GM23338 (cell line): ENCODE measurements at regions not wholly inside any gene's neighbourhood (a gene's known extent, or its start where the extent isn't known, plus 50 kb on each side); places are given as distances from the start of the nearest gene placed in this dataset.

Experiments used
- ATAC-seq: fragments of 200-7000 bp; cut with Tn5 transposase; 3 replicates; pipeline ENCODE4 v1.9.1; 2020
- DNase-seq: peaks from one replicate; pipeline ENCODE4 v3.0.0-alpha.2; 2015; ENCODE audit warnings: low spot score
- H2AFZ ChIP-seq: fragments of 200-600 bp; sonication (generic); 2 replicates; pipeline ENCODE4 v1.8.0; 2016; ENCODE audit warnings: antibody characterized with exemption, mild to moderate bottlenecking, moderate library complexity
- H3F3A ChIP-seq: fragments of 200-600 bp; sonication (generic); replicated peaks from 2 replicates; pipeline ENCODE4 v1.8.0; 2017; ENCODE audit warnings: antibody characterized with exemption, mixed run types, low read depth
- H3K27ac ChIP-seq: fragments of 200-600 bp; sonication (generic); 2 replicates; pipeline ENCODE4 v1.6.1; 2016; ENCODE audit warnings: low read depth
- H3K27me3 ChIP-seq: fragments of 200-600 bp; sonication (generic); 2 replicates; pipeline ENCODE4 v1.8.0; 2016; ENCODE audit warnings: mild to moderate bottlenecking, mixed run types, moderate library complexity; ENCODE audit not compliant: insufficient read depth
- H3K36me3 ChIP-seq: fragments of 200-600 bp; sonication (generic); 2 replicates; pipeline ENCODE4 v1.8.0; 2016; ENCODE audit warnings: mild to moderate bottlenecking; ENCODE audit not compliant: insufficient read depth
- H3K4me1 ChIP-seq: fragments of 200-600 bp; sonication (generic); 2 replicates; pipeline ENCODE4 v1.8.0; 2016; ENCODE audit warnings: mild to moderate bottlenecking, moderate library complexity; ENCODE audit not compliant: insufficient read depth
- H3K4me2 ChIP-seq: fragments of 200-600 bp; sonication (generic); 2 replicates; pipeline ENCODE4 v1.7.1; 2017; ENCODE audit warnings: mixed run types
- H3K4me3 ChIP-seq: fragments of 200-600 bp; sonication (generic); 2 replicates; pipeline ENCODE4 v1.6.1; 2016; ENCODE audit warnings: mixed run types
- H3K79me2 ChIP-seq: fragments of 200-600 bp; sonication (generic); replicated peaks from 2 replicates; pipeline ENCODE4 v1.8.0; 2017; ENCODE audit warnings: mild to moderate bottlenecking; ENCODE audit not compliant: insufficient read depth
- H3K9me2 ChIP-seq: fragments of 200-600 bp; sonication (generic); 2 replicates; pipeline ENCODE4 v1.8.0; 2017; ENCODE audit not compliant: insufficient read depth
- H4K20me1 ChIP-seq: fragments of 200-600 bp; sonication (generic); replicated peaks from 2 replicates; pipeline ENCODE4 v1.8.0; 2017; ENCODE audit warnings: mild to moderate bottlenecking; ENCODE audit not compliant: insufficient read depth
- H3K27ac Mint-ChIP-seq: 2 replicates; pipeline ENCODE4 v1.8.0; 2020; ENCODE audit warnings: inconsistent platforms, mild to moderate bottlenecking, moderate library complexity, mixed read lengths
- H3K27me3 Mint-ChIP-seq: 3 replicates; pipeline ENCODE4 v1.8.0; 2022; ENCODE audit warnings: low read depth, mild to moderate bottlenecking, moderate library complexity, mixed read lengths, inconsistent platforms; ENCODE audit not compliant: insufficient read depth, poor library complexity
- H3K36me3 Mint-ChIP-seq: 3 replicates; pipeline ENCODE4 v1.8.0; 2021; ENCODE audit warnings: low read depth, mild to moderate bottlenecking, inconsistent platforms, moderate library complexity, mixed read lengths
- H3K4me1 Mint-ChIP-seq: 3 replicates; pipeline ENCODE4 v1.8.0; 2020; ENCODE audit warnings: mild to moderate bottlenecking, inconsistent platforms, mixed read lengths
- H3K4me3 Mint-ChIP-seq: 3 replicates; pipeline ENCODE4 v1.8.0; 2021; ENCODE audit warnings: moderate library complexity, mild to moderate bottlenecking, inconsistent platforms, mixed read lengths
- H3K9me3 Mint-ChIP-seq: 3 replicates; pipeline ENCODE4 v1.8.0; 2020; ENCODE audit warnings: moderate library complexity, mild to moderate bottlenecking, inconsistent platforms, mixed read lengths
- CREB1 ChIP-seq: fragments of 250-450 bp; sonication (Bioruptor Pico); IDR thresholded peaks from 2 replicates; pipeline ENCODE4 v1.5.0; 2020; ENCODE audit warnings: low read depth, mild to moderate bottlenecking, moderate library complexity
- CTCF ChIP-seq, 2 experiments: fragments of 200-600 bp in 1 of 2; sonication (generic) in 1 of 2; conservative IDR thresholded peaks; 2 replicates each; pipeline versions ENCODE4 v1.5.1 to v1.6.1; 2016 to 2017; ENCODE audit warnings: antibody characterized with exemption in 2 of 2, low read depth in 2 of 2, mild to moderate bottlenecking in 2 of 2, moderate library complexity in 1 of 2
- ETS1 ChIP-seq: IDR thresholded peaks from 2 replicates; pipeline ENCODE4 v1.6.1; 2016; ENCODE audit warnings: antibody characterized with exemption
- EZH2 ChIP-seq: fragments of 200-600 bp; sonication (generic); IDR thresholded peaks from one replicate; pipeline ENCODE4 v1.8.0; 2017; ENCODE audit warnings: antibody characterized with exemption, mild to moderate bottlenecking, low read depth; ENCODE audit not compliant: unreplicated experiment
- EZH2phosphoT487 ChIP-seq: fragments of 200-600 bp; sonication (generic); IDR thresholded peaks from one replicate; pipeline ENCODE4 v1.8.1; 2018; ENCODE audit warnings: antibody characterized with exemption; ENCODE audit not compliant: unreplicated experiment
- JUNB ChIP-seq: IDR thresholded peaks from one replicate; pipeline ENCODE4 v1.6.1; 2016; ENCODE audit warnings: antibody characterized with exemption; ENCODE audit not compliant: unreplicated experiment
- NANOG ChIP-seq: IDR thresholded peaks from 2 replicates; pipeline ENCODE4 v1.6.1; 2016; ENCODE audit warnings: antibody characterized with exemption, borderline replicate concordance
- POLR2AphosphoS5 ChIP-seq: IDR thresholded peaks from 2 replicates; pipeline ENCODE4 v1.6.1; 2016; ENCODE audit warnings: antibody characterized with exemption, low read depth
- REST ChIP-seq: IDR thresholded peaks from one replicate; pipeline ENCODE4 v1.6.1; 2018; ENCODE audit warnings: antibody characterized with exemption; ENCODE audit not compliant: unreplicated experiment
- STAT1 ChIP-seq: IDR thresholded peaks from one replicate; pipeline ENCODE4 v1.6.1; 2016; ENCODE audit warnings: antibody characterized with exemption; ENCODE audit not compliant: unreplicated experiment
- ZNF114 ChIP-seq: fragments of 250-450 bp; sonication (Bioruptor Pico); IDR thresholded peaks from 2 replicates; pipeline ENCODE4 v1.5.0; 2020; ENCODE audit warnings: mild to moderate bottlenecking, moderate library complexity
- ZNF331 ChIP-seq: fragments of 250-450 bp; sonication (Bioruptor Pico); IDR thresholded peaks from 2 replicates; pipeline ENCODE4 v1.5.0; 2020; ENCODE audit warnings: low read depth, mild to moderate bottlenecking, moderate library complexity
- ZNF462 ChIP-seq: fragments of 250-450 bp; sonication (Bioruptor Pico); IDR thresholded peaks from 2 replicates; pipeline ENCODE4 v1.5.0; 2020; ENCODE audit warnings: mild to moderate bottlenecking, moderate library complexity

GRCh38 chrX:40165206-40165605 lies 67.4 kb upstream of the BCOR start:
- Mint-ChIP-seq H3K27me3 (peaks cover 36% of the 10 kb centered on the region), H3K36me3 (peaks cover 5% of the 10 kb centered on the region; the same call in 1 of the 3 replicates), H3K4me1 (peaks cover 46% of the 10 kb centered on the region), H3K9me3 (no peaks in the 10 kb centered on the region; the same call in 1 of the 3 replicates), H3K27ac (no peak overlapping the region), H3K4me3 (no peak overlapping the region)
- no peak overlapping the region for H3K27ac ChIP-seq
- no peaks in the 10 kb centered on the region for H3K27me3 ChIP-seq
- no peak overlapping the region for H2AFZ ChIP-seq
- H3K4me1 ChIP-seq, result peaks cover 33% of the 10 kb centered on the region; the same call in 1 of the 2 replicates
- no peak for DNase-seq
- H3F3A ChIP-seq, result 0 out of 2 replicates have a peak, but pooled peaks cover 3% of the 10 kb centered on the region
- no peaks in the 10 kb centered on the region for H3K9me2 ChIP-seq
- no peaks in the 10 kb centered on the region for H3K36me3 ChIP-seq
- no peaks in the 10 kb centered on the region for H4K20me1 ChIP-seq
- H3K79me2 ChIP-seq, result peaks cover 7% of the 10 kb centered on the region
- TF ChIP-seq EZH2phosphoT487 (no peak), ETS1 (no peak), POLR2AphosphoS5 (no peak), REST (no peak), ZNF114 (CRISPR knock-in tag) (no peak), STAT1 (no peak), ZNF462 (CRISPR knock-in tag) (no peak), CREB1 (CRISPR knock-in tag) (no peak), ZNF331 (CRISPR knock-in tag) (no peak), CTCF (conservative IDR thresholded peaks at IDR 0.05; ENCODE audit: low read depth in 2 of 2) (no peak), EZH2 (no peak), JUNB (no peak), NANOG (no peak)
- H3K4me3 ChIP-seq, result no peak overlapping the region
- H3K4me2 ChIP-seq, result no peak overlapping the region
- ATAC-seq, result no peak
